HepG2 (cell line): ENCODE measurements at regions not wholly inside any gene's neighbourhood (a gene's known extent, or its start where the extent isn't known, plus 50 kb on each side); places are given as distances from the start of the nearest gene placed in this dataset.

Source experiments
- ATAC-seq: fragments of 200-7000 bp; cut with Tn5 transposase; 3 replicates; pipeline ENCODE4 v1.9.1; 2020; ENCODE audit warnings: mild to moderate bottlenecking, moderate library complexity
- BruUV-seq: library from RNA; stranded (reverse); fragments of 400-500 nt; replicated peaks from 2 replicates; lab custom pipeline; 2021; lab: Mats Ljungman, UMichigan
- CTCF ChIA-PET: fragments of 300-600 bp; formaldehyde crosslinking; extraction: SDS; loops from one replicate; lab custom pipeline; 2021; ENCODE audit warnings: low total read pairs, inconsistent platforms, low intra/inter-chr PET ratio; lab: Yijun Ruan, JAX
- POLR2A ChIA-PET: fragments of 350-600 bp; sonication (Branson Sonifier 250); formaldehyde crosslinking; loops from one replicate; lab custom pipeline; 2020; ENCODE audit warnings: antibody characterized with exemption, inconsistent platforms; lab: Yijun Ruan, JAX
- DNase-seq: peaks from one replicate; pipeline ENCODE4 v3.0.0-alpha.2; 2015; ENCODE audit warnings: low spot score
- FAIRE-seq: peaks from 3 replicates; lab custom pipeline; 2011; peaks lifted over from hg19 to GRCh38; lab: Jason Lieb, UNC
- H2AFZ ChIP-seq: one replicate; pipeline ENCODE4 v1.6.1; 2011; ENCODE audit warnings: low read length, inconsistent platforms
- H3K27ac ChIP-seq: fragments of 300-600 bp; 3 replicates; pipeline ENCODE4 v1.8.0; 2011; ENCODE audit warnings: mixed run types, mild to moderate bottlenecking, mixed read lengths, low read length, inconsistent platforms; ENCODE audit not compliant: insufficient read depth; ENCODE audit errors: extremely low read length
- H3K27me3 ChIP-seq, 2 experiments: fragments of 200-600 bp in 1 of 2; 2 replicates in 1 of 2; 3 replicates in 1 of 2; pipeline versions ENCODE4 v1.6.0 to v1.8.0; 2011; ENCODE audit warnings: low read length in 2 of 2, mild to moderate bottlenecking in 2 of 2, moderate library complexity in 2 of 2, inconsistent platforms in 1 of 2; ENCODE audit not compliant: insufficient read depth in 2 of 2, control insufficient read depth in 1 of 2
- H3K36me3 ChIP-seq, 2 experiments: fragments of 200-600 bp in 1 of 2; replicated peaks in 1 of 2; 2 replicates in 1 of 2; 3 replicates in 1 of 2; pipeline versions ENCODE4 v1.5.1 to v1.8.0; 2011; ENCODE audit warnings: low read length in 2 of 2, inconsistent platforms in 1 of 2; ENCODE audit not compliant: insufficient read depth in 2 of 2, control insufficient read depth in 1 of 2
- H3K4me1 ChIP-seq: 2 replicates; pipeline ENCODE4 v1.5.1; 2012; ENCODE audit warnings: low read length, inconsistent platforms; ENCODE audit not compliant: insufficient read depth
- H3K4me2 ChIP-seq: 2 replicates; pipeline ENCODE4 v1.6.0; 2011; ENCODE audit warnings: low read depth, low read length, inconsistent platforms
- H3K4me3 ChIP-seq, 3 experiments: fragments of 200-600 bp in 1 of 3; sonication (generic), shearing (Covaris generic) in 1 of 3; replicated peaks in 1 of 3; 2 replicates each; pipeline ENCODE4 v1.5.1; 2011 to 2016; ENCODE audit warnings: low read length in 3 of 3, inconsistent platforms in 2 of 3, low read depth in 2 of 3, mild to moderate bottlenecking in 2 of 3, control low read depth in 1 of 3, mixed read lengths in 1 of 3; ENCODE audit not compliant: insufficient read depth in 1 of 3
- H3K79me2 ChIP-seq: one replicate; pipeline ENCODE4 v1.6.1; 2011; ENCODE audit warnings: low read length, inconsistent platforms; ENCODE audit not compliant: insufficient read depth
- H3K9ac ChIP-seq: 2 replicates; pipeline ENCODE4 v1.6.0; 2011; ENCODE audit warnings: mild to moderate bottlenecking, low read depth, low read length, inconsistent platforms; ENCODE audit not compliant: insufficient read depth
- H3K9me3 ChIP-seq: 2 replicates; pipeline ENCODE4 v1.5.1; 2012; ENCODE audit warnings: mild to moderate bottlenecking, low read length
- H4K20me1 ChIP-seq: 2 replicates; pipeline ENCODE4 v1.6.0; 2011; ENCODE audit warnings: inconsistent platforms, mild to moderate bottlenecking, low read length, moderate library complexity; ENCODE audit not compliant: insufficient read depth
- CEBPB ChIP-seq: IDR thresholded peaks from 2 replicates; pipeline ENCODE4 v1.6.1; 2011; ENCODE audit warnings: low read depth, low read length, improper control_type of control experiment, borderline replicate concordance
- KLF6 ChIP-seq: IDR thresholded peaks from 2 replicates; pipeline ENCODE4 v1.8.0; 2016; ENCODE audit warnings: missing biosample characterization, missing genetic modification reagents
- SIN3A ChIP-seq: IDR thresholded peaks from 2 replicates; pipeline ENCODE4 v1.6.1; 2011; ENCODE audit warnings: low read depth, mild to moderate bottlenecking, control low read depth, low read length, borderline replicate concordance
- SMC3 ChIP-seq: IDR thresholded peaks from 2 replicates; pipeline ENCODE4 v1.6.1; 2011; ENCODE audit warnings: low read length, improper control_type of control experiment
- STAG1 ChIP-seq: sonication (generic); formaldehyde crosslinking; IDR thresholded peaks from 2 replicates; pipeline ENCODE4 v1.4.0; 2020; ENCODE audit warnings: missing genetic modification reagents
- ZNF549 ChIP-seq: sonication (generic); formaldehyde crosslinking; IDR thresholded peaks from 2 replicates; pipeline ENCODE4 v1.5.0; 2020; ENCODE audit warnings: missing genetic modification reagents
- WGBS: methylation state at CpG from one replicate; pipeline ENCODE4 v1.1.6; 2017; ENCODE audit warnings: low lambda C conversion rate; 5-methylcytosine and 5-hydroxymethylcytosine counted together
- in situ Hi-C: cut with HindIII; loops from 2 replicates; pipeline ENCODE4 v1.10.0; 2017; ENCODE audit warnings: low pct_unique_long_range_greater_than_20kb; ENCODE audit not compliant: extremely low pct_ligation_motif_present
- intact Hi-C: fragments of 100-400 bp; cut with micrococcal nuclease; formaldehyde crosslinking; loops from one replicate; pipeline ENCODE4 v1.10.0; 2022; ENCODE audit not compliant: unreplicated experiment
- TF ChIP-seq, protein P1 (sequence below): IDR thresholded peaks from 2 replicates; pipeline ENCODE4 v1.6.1; 2012; ENCODE audit warnings: low read depth, low read length, improper control_type of control experiment
- TF ChIP-seq, protein P2 (sequence below): sonication (generic); formaldehyde crosslinking; IDR thresholded peaks from 2 replicates; pipeline ENCODE4 v1.5.0; 2020; ENCODE audit warnings: mild to moderate bottlenecking, missing genetic modification reagents, moderate library complexity

DNA sequence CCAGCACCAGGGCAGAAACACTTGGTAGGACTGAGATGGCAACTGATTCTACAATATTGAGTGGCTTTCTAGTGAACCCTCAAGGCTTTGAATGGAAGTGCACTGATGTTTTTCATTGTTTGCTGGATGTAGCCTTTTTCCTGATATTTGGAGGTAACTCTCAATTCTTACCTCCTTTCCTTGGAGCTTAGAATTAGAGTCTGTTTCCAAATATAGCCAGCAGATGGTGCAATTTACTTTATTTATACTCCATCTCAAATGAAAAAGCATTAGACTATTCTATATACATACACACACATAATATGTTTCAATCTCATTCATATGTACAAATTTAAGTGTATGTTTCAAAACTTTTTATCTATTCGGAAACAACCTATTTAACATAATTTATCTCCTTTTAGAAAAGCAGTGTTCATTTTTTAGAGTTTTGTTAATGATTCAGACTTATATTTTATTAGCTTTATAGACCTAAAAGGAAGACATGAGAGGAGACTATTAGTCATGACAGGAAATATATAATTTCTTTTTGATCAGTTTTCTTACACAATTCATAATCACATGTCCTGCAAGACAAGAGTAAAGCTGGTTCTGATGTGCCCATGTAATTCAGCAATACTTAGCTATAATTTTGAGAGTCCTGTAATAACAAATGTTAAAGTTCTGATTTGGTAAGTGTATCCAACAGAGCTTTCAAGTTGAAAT, 124.8 kb downstream of the NUP35 start:
- intact Hi-C loops (loop anchor here (1.0 to 2.0 kb wide), 2 partner anchors 178 to 1114 kb away; no protein-coding TSS in a partner anchor), in situ Hi-C loops (no loop called here)
- WGBS = 3% methylated on average over 1 of the region's 1 CpG
- no peak overlapping the region for H3K27ac ChIP-seq
- H3K27me3 ChIP-seq = no peaks in the 10 kb centered on the region
- peak; percentile 15 for DNase-seq
- H3K4me3 ChIP-seq = no peak overlapping the region
- no peaks in the 10 kb centered on the region for H3K9me3 ChIP-seq
- FAIRE-seq = no peak
- no peaks in the 10 kb centered on the region for H3K79me2 ChIP-seq
- no peaks in the 10 kb centered on the region for H3K36me3 ChIP-seq
- TF ChIP-seq, protein P1, sequence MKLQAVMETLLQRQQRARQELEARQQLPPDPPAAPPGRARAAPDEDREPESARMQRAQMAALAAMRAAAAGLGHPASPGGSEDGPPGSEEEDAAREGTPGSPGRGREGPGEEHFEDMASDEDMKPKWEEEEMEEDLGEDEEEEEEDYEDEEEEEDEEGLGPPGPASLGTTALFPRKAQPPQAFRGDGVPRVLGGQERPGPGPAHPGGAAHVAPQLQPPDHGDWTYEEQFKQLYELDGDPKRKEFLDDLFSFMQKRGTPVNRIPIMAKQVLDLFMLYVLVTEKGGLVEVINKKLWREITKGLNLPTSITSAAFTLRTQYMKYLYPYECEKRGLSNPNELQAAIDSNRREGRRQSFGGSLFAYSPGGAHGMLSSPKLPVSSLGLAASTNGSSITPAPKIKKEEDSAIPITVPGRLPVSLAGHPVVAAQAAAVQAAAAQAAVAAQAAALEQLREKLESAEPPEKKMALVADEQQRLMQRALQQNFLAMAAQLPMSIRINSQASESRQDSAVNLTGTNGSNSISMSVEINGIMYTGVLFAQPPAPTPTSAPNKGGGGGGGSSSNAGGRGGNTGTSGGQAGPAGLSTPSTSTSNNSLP = peak; percentile 62; the same call in 1 of the 2 replicates
- TF ChIP-seq CEBPB (0 out of 2 replicates have a peak, but pooled peaks have one; percentile 6), SMC3 (0 out of 2 replicates have a peak, but pooled peaks have one; percentile 19), SIN3A (no peak), STAG1 (peak; percentile 59), ZNF549 (CRISPR knock-in tag) (no peak), KLF6 (CRISPR knock-in tag) (no peak)
- TF ChIP-seq, protein P2, sequence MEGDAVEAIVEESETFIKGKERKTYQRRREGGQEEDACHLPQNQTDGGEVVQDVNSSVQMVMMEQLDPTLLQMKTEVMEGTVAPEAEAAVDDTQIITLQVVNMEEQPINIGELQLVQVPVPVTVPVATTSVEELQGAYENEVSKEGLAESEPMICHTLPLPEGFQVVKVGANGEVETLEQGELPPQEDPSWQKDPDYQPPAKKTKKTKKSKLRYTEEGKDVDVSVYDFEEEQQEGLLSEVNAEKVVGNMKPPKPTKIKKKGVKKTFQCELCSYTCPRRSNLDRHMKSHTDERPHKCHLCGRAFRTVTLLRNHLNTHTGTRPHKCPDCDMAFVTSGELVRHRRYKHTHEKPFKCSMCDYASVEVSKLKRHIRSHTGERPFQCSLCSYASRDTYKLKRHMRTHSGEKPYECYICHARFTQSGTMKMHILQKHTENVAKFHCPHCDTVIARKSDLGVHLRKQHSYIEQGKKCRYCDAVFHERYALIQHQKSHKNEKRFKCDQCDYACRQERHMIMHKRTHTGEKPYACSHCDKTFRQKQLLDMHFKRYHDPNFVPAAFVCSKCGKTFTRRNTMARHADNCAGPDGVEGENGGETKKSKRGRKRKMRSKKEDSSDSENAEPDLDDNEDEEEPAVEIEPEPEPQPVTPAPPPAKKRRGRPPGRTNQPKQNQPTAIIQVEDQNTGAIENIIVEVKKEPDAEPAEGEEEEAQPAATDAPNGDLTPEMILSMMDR (CRISPR knock-in tag) = peak; percentile 53
- BruUV-seq = no TSS peak
- ChIA-PET CTCF (no interaction called here), POLR2A (no interaction called here)
- H3K9ac ChIP-seq = no peak overlapping the region
- no peaks in the 10 kb centered on the region for H3K4me1 ChIP-seq
- no peak overlapping the region for H2AFZ ChIP-seq
- no peaks in the 10 kb centered on the region for H4K20me1 ChIP-seq
- H3K4me2 ChIP-seq = no peak overlapping the region
- peak; percentile 57 for ATAC-seq
